HG02610 (cell line): ENCODE measurements at regions not wholly inside any gene's neighbourhood (a gene's known extent, or its start where the extent isn't known, plus 50 kb on each side); places are given as distances from the start of the nearest gene placed in this dataset.
"Not testable (repeated sequence)": the region's sequence is repeated elsewhere in the genome, so short reads cannot be mapped to it uniquely, and the experiment has no call there.

Experiments
- ATAC-seq: cut with Tn5 transposase; IDR thresholded peaks from one replicate; pipeline ENCODE4 v1.9.1; 2021; ENCODE audit warnings: mild to moderate bottlenecking, moderate library complexity; ENCODE audit not compliant: unreplicated experiment

DNA sequence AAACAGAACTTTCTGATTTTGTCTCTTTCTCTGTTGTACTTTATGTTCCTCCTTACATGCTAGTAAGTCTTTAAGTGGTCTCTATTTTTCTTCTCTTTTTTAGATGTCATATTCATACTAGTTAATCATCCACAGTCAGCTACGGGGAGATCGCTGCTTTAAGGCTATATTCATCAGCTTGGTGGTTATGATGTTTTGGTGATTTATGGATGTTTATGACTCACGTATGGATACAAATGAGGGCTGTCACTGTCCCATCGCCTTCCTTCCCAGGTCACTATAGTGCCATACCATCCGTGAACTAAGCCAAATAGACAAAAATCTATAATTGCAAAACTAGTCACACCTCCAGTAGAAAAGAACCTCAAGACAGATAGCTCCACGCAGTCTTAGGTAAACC, 296.8 kb upstream of the AADAT start:
- no peak for ATAC-seq

DNA sequence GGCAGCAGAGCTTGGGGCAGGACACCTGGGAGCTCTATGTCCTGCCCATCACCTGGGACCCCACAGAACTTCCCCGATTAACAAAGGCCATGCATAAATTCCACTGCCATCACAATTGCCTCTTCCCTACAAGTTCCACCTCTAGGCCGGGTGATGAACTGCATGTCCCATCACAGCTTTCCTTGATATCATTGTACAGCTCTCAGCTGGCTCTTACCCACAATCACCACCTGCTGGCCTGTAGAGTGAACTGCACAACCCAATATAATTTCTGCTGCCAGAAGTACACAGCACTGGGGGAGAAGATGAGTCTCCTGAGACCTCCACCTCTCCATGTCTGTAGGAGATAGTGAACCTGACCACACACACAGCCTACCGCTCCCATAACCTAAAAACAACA, 285.0 kb upstream of the AADAT start:
- ATAC-seq = peak; percentile 99

DNA sequence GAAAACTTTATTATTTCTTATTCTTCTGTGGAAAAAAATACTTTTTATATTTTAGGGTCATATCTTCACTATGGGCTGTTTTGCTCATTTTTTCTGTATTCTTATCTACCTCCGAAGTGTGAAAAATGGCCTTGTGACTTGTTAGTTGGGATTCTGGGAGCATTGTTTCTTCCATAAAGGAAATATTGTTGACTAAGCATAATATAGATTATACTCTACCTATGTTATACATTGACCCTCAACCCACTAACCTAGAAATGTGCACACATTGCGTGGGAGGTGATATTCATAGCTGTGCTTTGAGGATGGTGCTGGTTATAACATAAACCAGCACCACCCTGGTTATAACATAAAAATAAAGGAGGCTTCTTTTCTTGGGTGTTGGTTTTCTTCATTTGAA, 259.2 kb upstream of the AADAT start:
- ATAC-seq = no peak

DNA sequence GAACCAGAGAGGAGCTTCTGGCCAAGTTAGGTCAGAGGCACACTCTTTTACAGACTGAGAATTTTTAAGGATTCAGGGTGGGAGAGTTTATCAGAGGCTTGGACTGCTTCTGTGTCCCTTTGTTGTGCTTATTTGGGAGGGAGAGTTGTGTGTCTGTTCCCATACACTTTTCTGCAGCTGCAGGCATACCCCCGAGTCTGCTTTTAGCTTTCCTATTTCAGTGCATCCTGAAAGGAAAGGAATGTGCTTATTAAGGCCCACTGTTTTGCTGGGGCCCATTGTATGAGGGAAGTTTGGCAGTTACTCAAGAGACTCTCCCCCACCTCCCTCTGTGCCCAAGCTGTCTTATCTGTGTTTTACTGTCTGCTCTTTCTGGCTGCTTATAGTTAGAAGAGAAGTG, 257.4 kb upstream of the AADAT start:
- not testable (repeated sequence) for ATAC-seq

DNA sequence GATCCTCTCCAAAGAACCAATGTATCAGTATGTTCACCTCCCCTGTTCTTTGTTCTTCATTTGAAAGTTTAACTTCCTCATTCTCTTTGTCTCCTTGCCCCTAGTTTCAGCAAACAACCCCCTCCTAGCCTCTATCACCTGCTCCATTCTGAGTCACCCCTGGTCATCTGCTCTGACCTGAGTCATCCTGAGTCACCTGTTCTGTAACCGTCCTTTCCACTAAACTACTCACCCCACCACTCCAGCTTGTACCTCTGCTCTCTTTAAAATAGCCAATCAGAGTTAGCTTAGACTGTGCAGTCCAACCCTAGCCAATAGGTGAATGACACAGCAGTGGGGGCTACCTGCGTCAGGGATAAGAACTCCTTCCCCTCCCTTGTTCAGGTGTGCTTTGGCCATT, 249.8 kb upstream of the AADAT start:
- ATAC-seq = no peak

DNA sequence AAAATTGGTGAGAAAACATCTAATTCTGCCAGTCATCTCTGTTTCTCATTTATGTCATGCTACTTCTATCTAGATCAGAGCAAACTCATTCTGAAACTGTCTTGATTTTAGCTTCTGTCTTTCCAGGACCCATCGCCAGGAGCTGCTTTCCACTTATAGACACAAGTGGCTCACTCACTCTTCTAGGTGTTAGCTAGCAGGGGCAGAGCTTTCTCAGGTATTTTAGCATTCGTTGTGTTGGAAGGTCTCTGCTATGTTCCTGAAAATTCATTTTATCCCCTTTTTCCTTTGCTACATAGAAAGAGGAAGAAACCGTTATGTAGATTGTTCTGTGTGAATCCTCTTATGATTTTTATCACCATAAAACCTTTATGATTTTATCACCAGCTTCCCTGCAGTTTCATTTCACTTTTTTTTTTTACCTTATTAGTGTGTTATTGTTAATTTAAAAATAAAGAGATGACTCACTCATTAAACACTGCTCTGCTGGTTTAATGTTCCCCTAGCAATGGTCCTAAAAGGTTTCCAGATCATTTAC, 246.6 kb upstream of the AADAT start:
- peak; percentile 96 for ATAC-seq

DNA sequence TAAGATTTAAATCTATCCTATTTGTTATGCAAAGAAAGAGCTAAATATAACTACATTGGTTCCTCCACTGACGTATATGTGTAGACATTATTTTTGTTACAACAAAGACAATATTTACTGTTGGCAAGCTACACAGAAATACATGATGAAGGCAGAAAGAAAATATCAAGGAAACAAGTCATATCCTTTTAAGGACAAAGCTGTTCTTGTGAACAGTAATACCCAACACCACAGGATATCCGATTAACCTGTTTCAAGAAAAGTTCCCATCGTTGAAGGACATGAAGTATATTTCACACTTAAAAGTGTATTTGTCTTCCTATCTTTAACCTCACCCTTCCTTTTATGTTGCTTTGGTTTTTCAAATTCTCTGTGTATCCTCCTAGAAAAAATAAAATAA, 235.8 kb upstream of the AADAT start:
- no peak for ATAC-seq

DNA sequence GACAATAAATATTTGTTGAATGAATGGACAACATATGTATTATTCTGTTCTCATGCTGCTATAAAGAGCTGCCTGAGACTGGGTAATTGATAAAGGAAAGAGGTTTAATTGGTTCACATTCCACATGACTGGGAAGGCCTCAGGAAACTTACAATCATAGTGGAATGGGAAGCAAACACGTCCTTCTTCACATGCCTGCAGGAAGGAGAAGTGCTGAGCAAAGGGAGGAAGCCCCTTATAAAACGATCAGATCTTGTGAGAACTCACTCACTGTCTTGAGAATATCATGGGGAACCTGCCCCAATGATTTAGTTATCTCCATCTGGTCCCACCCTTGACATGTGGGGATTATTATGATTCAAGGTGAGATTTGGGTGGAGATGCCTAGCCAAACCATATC, 233.9 kb upstream of the AADAT start:
- no peak for ATAC-seq

DNA sequence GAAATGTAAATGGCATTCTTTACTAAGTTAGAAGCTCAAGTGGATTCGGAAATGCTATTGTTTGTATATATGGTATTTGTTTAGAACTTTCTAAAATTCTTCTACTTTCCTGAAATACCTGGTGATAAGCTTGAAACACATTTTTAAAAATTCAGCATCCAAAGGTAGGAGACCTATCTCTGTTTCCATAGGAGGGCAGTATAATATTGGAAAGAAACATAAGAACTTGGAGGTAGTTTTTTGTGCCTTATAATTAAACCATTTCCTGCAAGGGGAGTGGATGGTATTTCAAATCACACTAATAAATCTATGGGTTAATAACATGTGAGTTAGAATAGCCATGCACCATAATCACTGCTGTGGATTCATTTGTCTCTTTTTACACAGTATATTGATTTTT, 217.4 kb upstream of the AADAT start:
- no peak for ATAC-seq

DNA sequence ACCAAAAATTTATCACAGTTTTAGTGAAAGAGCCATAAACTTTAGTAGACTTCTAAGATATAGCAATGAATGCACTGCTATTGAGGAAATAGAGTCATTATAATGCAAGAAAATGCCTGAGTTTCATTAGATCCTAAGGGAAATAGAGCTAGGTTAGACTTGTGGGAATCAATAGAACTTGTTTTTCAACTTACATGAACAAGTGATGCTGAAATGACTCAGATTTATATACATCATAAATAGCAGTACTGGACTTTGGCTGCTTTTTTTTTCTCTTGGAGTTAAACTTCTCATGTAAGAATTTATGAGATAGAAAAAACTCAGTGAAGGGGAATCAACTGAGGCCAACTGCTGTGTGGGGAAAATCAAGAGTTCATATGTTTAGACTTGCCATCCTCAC, 216.5 kb upstream of the AADAT start:
- ATAC-seq = no peak

DNA sequence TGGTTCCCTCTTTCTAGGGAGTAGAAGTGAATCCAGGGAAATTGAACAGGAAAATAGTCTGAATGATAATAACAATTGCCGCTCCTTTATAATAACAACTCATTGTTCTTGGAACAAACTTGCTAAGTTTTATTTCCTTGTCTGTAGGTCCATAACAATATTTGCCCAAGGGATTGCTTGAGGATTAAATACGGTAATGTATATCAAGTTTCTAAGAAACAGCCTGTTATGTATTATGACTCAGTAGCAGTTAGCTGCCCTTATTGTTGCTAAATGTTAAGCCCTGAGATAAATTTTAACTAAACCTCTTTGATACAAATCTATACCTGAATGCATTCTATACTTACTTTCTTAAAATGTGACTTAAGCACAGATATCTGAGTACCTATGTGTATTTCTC, 215.9 kb upstream of the AADAT start:
- no peak for ATAC-seq

DNA sequence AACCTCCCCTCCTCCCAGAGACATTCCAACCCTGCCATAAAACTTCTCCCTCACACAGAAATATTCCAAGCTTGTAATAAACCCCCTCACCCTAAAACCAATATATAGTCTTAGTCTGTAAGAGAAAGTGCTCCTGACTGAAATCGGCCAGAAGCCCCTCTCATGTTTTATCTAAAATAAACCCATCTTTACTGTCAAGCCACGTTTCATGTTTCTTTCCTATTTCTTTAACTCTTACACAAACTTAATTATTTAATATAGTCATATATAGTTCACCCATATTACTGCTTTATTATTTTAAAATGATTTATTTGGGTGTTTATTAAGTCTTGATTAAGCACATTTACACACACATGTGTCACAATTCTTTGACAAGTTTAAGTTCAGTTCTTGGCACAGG, 191.3 kb upstream of the AADAT start:
- no peak for ATAC-seq

DNA sequence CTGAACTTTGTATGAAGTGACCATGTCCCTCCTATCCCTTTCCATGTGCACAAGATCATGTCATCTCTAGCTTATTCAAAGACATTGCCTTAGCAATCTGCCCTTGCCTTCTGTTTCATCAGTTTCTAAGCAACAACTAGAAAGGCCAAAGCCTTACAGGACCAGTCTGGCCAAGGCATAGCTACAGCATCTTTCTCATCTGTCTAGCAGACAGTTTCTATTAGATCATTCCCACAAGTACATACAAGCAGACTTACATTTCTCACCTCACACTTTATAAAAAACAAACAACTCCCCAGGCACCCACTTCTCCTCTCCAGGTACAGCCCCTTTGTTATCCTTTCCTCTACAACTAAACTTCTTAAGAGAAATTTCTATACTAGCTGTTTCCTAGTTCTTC, 188.7 kb upstream of the AADAT start:
- ATAC-seq = no peak

DNA sequence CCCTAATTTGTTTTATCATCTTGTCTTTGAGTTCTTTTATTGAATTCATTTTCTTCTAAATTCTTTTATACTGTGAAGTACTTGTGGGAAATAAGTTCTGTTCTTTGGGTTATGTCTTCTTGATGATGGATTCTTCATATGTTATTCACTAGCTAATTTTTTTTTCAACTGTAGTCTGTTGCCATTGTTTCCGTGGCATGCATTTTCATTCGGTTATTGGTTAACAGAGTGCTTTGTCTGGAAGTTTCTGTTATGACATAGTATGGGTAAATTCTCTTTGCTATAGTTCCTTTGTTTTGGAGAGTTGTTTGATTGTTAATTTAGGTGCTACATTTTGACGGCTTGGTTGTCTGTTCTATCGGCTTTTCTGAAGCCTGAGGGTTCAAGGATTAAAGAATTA, 184.9 kb upstream of the AADAT start:
- ATAC-seq = no peak

DNA sequence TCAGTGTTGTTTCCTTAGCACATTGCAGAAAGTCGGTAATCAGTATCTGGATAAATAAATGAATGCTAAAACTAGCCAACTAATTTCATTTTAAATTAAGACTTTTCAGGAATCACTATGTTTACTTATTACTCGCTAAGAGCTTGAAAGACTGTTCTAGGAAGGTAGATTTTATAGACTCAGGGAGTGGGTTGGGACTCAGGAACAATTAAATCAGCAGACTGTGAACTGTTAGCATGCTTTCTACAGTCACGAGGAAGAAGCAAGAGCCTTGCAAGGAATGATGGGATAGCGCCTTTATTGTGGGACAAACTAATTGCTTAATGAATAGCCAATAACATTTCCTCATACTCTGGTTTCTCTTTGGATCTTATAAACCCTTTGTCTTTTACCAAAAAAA, 183.2 kb upstream of the AADAT start:
- no peak for ATAC-seq

DNA sequence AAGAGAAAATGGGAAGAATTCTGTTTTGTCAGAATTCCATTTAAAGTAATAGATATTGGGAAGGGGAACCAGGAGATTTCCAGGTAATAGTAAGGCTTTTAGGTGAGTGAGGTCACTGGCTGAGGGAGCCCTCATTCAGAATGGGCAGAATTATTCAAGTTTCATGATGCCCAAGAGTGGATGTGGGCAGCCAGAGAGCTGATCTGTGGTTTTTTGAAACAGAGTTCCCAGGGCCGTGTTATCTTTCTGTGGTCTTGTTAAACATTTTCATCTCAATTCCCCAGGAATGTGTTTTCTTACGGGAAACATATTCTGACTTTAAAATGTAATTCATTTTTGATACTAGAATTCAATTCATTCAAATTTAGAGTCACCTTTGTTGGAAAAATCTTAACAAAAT, 182.0 kb upstream of the AADAT start:
- ATAC-seq = no peak

DNA sequence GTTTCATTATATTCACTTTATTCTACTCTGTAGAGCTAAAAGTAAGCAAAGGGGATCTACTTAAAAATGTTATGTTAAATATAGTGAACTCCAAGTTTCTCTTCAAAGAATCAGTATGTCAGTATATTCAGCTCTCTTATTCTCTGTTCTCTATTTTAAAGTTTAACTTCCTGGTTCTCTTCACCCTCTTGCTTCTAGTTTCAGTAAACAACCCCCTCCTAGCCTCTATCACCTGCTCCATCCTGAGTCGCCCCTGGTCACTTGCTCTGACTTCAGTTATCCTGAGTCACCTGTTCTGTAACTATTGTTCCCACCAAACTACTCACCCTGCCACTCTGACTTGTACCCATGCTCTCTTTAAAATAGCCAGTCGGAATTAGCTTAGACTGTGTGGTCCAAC, 180.9 kb upstream of the AADAT start:
- ATAC-seq = no peak

DNA sequence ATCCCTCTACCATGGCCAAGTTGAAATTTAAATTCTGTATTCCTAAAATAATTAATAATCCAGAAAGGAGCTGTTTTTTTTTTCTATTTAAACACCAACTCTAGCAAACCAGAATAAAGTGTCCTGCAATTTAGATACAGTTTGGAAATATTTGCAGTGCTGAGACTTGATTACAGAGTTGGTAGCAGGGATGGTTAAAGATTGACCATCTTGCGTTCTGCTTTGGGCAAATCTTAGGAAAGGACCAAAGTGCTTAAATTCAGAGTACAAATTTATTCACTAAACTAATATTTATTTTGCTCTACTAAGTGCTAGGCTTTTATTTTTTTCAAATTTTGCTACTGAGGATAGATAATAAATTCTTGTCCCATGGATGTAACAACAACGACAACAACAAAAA, 180.2 kb upstream of the AADAT start:
- ATAC-seq = no peak

DNA sequence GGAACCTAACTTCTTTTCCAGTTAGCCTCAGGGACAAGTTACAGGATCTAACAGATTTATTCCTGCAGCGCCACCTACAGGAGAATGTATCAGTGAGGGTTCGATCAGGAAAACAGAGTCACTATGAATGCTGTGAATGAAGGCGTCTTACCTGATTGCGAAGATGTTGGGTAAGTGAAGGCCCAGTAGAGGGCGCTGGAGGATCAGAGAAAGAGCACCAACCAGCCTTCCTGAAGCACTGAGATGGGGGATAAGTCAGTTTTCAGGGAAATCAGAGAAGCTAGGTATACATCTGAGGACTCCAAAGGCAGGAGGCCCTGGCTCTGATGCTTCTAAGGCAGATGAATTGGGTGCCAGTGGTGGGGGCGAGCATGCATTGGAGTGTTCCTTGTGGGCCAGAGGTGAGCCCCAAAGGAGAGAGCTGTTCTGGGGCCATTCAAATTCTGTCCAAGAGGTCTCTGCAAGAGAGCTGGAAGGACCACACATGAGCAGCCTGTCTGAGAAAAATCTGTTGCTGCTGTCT, 169.9 kb upstream of the AADAT start:
- peak; percentile 96 for ATAC-seq

DNA sequence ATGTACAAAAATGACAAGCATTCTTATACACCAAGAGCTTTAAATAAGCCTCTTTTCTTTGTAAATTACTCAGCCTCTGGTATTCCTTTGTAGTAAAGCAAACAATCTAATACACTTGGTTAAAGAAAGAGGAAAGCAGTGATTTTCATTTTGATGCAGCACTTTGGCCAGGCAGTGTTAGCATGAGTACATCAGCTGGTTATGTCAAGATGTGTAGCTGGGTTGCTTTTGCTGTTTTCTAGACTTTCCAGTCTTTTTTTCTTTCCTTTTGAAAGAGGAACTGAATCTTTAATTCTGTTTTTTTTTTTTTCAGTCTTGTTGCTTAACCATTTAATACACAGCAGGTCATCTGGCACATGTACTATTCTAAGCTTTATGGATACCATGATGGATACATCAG, 167.1 kb upstream of the AADAT start:
- no peak for ATAC-seq

DNA sequence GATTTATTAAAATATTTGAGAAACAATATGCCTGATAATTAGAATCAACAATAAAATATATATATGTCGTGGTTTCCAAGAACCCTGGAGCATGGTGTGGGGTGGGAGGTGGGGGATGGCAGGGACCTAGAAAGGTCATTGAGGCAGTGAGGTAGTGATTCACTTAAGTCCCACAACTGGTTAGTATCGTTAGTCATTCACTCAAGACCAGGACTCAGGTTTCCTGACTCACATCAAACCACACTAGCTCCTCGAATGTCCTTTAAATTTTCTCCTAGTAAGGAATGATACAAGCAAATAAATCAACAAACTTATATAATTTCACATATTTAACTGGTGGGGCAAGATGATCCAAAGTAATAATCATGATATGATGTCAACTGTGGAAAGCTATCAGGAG, 158.8 kb upstream of the AADAT start:
- ATAC-seq = no peak

DNA sequence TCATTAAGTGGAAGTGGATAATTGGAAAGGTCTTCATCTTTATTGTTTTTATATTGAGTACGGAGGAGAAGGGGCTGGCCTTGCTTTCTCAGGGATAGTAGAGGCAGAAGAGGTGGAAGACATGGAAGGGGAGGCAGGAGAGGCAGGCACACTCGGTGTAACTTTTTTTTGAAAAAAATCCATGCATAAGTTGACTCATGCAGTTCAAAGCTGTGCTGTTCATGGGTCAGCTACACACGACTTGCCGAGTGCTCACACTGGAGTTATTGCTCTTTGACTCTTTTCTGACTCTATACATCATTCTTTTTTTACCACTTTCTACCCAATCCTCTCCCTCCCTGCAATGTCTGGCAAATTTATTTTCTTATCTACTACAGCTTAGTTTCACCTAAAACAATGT, 158.3 kb upstream of the AADAT start:
- ATAC-seq = no peak

DNA sequence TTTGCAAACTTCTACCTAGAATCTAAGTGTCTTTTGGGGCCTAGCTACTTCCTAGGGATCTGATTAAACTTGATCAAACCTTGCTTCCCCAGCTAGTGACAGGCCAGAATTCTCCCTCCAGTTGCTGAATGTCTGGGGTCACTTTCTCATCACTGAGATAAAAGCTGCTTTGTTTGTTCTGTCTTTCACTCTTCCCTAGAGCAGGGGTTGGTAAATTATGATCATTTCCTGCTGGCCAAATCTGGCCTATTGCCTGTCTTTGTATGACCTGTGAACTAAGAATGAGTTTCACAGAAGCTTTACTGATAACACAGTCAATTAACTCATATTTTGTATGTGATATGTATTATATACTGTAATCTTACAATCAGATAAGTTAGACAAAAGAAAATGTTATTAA, 157.8 kb upstream of the AADAT start:
- ATAC-seq = no peak
